Hematopoietic multipotent progenitor cell (in vitro differentiated cells): ENCODE measurements at regions not wholly inside any gene's neighbourhood (a gene's known extent, or its start where the extent isn't known, plus 50 kb on each side); places are given as distances from the start of the nearest gene placed in this dataset.
A peak's percentile ranks its signal among the peaks of the same experiment; 100 is the strongest.
"Not testable (repeated sequence)": the region's sequence is repeated elsewhere in the genome, so short reads cannot be mapped to it uniquely, and the experiment has no call there.

Source experiments
- DNase-seq, 3 donors: peaks; one replicate each; pipeline ENCODE4 v3.0.0-alpha.2; 2011 to 2015; ENCODE audit warnings: low read depth in 2 of 3, low spot score in 2 of 3

GRCh38 chr5:155594270-155594669 lies 580.7 kb downstream of the KIF4B start:
- no peak for DNase-seq

DNA sequence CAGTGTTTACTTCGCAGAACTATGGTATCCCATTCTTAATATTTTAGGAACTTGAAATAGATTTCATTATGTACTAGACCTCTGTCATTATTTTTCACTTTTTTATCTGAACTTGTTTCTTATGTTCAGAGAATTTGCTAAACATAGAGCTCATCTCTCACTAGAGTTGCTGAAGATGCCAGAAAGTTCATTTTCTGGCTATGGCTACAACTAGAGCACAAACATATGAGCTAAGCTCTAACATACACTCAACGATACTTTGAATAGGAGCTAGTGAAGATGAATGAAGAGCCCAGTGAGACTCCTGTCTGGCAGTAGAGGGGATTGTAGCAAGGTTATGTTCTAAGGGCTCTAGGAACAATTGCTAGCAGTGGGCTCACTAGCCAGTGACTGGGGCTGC lies 582.2 kb downstream of the KIF4B start:
- DNase-seq: no peak

DNA sequence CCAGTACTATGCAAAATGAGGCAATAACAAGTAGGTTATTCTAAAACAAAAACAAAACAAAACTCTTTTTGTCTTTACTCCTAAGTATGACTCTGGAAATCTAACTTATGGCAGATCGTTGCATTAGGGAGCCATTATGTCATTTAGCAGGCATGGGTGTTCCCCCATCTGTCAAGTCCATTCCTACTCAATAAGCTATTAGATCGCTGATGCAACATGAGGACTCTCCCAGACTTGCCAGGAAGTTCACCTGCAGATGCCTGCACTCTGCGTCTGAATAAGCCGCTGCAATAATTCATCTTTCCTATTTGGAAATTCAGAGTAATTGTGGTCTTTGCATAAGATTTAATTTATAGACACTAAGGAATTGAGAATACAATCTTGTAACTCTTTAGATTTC lies 585.0 kb downstream of the KIF4B start:
- no peak for DNase-seq

- no peak for DNase-seq
Measured at GRCh38 chr5:155605920-155606319, 592.4 kb downstream of the KIF4B start.

- peak in 2 of 3 donors; percentile 10 to 42 for DNase-seq
Measured at GRCh38 chr5:155616779-155617392, 603.3 kb downstream of the KIF4B start.

DNA sequence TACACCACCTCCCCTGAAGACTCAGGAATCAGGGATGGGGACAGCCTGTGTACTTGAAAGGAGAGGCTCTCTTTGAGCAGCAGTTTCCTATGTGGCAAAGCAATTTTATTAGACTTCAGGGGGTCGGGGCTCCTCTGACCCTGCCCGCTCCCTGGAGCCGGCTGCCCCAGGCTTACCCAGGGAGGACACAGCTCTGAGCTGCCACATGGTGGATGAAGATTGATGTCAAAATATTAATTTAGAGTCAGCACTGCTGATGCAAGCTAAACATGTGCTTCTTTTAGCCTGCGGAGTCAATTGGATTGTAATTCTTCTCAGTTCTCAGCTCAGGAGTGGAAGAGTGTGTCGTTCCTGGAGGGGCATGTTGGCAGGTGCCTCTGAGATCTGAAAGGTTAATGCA lies 606.1 kb downstream of the KIF4B start:
- DNase-seq: no peak

- DNase-seq: no peak
Measured at GRCh38 chr5:155620821-155621410, 607.4 kb downstream of the KIF4B start.

GRCh38 chr5:155624597-155625241 lies 611.2 kb downstream of the KIF4B start:
- DNase-seq: no peak

DNA sequence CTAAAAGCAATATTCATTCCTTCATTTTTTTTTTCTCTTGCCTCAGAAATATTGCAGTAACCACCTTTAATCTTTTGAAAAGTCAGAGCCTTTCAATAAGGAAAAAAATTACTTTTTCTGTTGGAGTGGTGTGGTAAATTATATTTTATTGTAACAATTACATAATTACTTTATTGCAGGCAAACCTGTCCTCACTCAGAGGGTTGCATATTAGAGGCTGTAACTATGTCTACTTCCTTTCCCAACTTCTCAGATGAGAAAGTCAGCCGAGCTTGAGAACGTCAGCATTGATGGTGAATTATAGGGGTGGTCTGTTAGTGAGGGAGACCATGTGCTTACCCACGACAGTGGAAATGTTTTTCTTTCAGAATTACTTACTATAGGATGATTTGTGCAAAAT lies 611.8 kb downstream of the KIF4B start:
- DNase-seq: no peak

- no peak for DNase-seq
Measured at GRCh38 chr5:155625897-155626543, 612.5 kb downstream of the KIF4B start.

GRCh38 chr5:155626592-155626991 lies 613.0 kb downstream of the KIF4B start:
- DNase-seq: no peak

GRCh38 chr5:155628346-155628745 lies 614.8 kb downstream of the KIF4B start:
- no peak for DNase-seq

GRCh38 chr5:155629597-155629996 lies 616.0 kb downstream of the KIF4B start:
- no peak for DNase-seq

- no peak for DNase-seq
Measured at GRCh38 chr5:155631116-155631515, 617.6 kb downstream of the KIF4B start.

DNA sequence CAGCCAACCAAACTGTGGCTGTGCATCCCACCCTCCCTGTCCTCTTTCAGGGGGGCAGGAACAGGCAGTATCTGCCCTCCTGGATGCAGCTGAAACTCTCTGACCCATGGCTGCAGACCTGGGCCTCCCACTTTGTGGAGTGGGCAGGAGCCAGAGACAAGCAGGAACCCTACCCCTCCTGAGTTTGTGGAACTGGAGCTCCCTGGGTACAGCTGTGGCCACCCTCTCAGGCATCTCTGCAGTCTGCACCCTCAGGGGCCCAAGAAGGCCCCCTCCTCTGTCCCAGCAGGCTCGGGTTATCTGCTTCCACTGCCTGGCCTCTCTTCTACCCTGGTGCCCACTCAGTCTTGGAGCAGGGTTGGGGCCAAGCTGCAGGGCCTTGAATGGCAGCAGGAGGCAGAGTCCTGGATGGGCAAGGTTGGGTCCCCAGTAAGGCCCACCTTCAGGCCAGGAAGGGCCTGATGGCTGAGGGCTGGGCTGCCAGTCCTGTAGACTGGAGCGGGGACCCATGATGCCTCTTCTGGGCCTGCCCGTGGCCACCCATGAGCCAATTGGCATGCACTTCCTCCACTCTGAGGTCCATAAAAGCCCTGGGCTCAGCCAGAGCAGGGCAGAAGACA lies 619.9 kb downstream of the KIF4B start:
- no peak for DNase-seq

DNA sequence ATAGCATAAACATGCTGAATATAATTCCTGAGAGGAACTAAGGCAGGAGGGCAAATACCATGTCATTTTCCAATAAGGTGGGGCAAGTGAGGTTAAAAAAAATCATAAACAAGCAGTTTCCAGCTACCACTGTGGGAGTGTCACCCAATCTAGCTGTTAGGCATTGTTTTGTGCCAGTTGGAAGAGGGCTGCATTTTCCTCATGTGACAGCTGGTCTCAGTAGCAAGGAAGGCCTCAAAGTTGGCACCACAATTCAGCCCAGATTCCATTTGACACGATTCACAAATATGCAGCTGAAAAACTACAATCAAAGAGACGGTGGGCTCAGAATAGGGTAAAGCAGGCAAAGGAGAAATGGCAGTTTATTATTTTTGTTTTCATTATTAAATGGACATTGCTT lies 636.1 kb downstream of the KIF4B start:
- DNase-seq: no peak

DNA sequence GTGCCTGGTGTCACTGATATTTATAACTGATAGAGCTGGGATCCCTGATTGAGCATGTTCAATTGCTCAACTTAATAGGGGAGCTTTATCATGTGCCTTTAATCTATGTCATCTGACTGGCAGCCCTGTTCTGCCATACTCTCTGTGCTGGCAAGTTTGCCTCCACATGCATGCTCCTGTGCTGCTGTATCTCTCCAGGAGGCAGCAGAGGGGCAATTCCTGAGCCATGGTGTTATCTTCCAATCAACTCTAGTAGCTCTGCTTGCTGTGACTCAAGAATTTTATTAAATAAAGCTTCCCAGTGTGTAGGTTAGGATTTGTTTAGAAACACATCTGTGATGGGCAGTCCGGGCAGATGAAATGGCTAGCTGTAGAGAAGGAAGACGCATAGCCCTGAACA lies 642.0 kb downstream of the KIF4B start:
- DNase-seq: no peak

DNA sequence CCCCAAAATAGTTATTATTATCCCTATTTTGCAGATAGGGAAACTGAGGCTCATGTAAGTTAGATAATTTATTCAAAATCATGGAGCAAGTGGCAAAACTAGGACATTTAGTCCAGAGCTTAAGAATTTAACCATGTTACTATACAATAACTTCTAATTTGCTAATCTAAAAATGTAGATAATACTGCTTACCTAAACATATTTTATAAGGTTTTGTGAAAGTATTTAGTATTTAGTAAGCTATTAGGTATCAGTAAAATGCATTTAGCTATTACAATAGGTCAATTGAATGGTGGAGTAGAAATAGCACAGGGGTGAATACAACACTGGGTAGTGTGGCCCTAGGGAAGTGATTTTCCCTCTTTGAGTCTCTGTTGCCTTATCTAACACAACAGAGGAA lies 648.3 kb downstream of the KIF4B start:
- DNase-seq: no peak

DNA sequence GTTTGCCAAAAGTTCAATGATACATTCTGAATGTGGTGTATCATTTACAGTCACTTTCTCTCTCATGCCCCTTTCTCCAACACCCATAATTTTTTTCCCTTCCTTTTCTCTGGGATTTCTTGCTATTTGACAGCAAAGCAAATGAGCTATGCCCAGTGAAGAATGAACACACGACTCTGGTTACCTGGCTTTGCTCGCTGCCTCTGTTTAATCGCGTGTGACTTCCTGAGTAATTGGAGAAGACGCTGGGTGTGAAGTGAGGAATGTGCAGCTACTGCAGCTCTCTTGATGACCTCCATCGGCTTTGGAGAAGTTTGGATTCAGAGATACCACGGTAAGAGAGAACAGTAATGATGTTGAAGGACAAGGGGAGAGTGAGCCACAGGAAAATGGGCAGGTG lies 651.8 kb downstream of the KIF4B start:
- no peak for DNase-seq

GRCh38 chr5:155672001-155672400 lies 655.0 kb upstream of the SGCD start:
- not testable (repeated sequence) for DNase-seq

DNA sequence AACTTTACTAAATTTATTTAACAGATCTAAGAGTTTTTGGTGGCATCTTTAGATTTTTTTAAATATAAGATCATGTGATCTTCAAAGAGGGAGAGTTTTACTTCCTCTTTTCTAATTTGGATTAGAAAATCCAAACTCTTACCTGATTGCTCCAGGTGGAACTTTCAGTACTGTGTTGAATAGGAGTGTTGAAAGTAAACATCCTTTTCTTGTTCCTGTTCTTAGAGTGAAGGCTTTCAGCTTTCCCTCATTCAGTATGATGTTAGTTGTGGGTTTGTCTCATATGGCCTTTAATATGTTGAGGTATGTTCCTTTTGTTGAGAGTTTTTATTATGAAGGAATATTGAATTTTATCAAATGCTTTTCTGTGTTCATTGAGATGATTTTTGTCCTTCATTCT lies 650.0 kb upstream of the SGCD start:
- DNase-seq: no peak
